Lower lobe of right lung (tissue), 2 donors: ENCODE measurements at regions not wholly inside any gene's neighbourhood (a gene's known extent, or its start where the extent isn't known, plus 50 kb on each side); places are given as distances from the start of the nearest gene placed in this dataset.

Source experiments
- ATAC-seq, 2 donors: fragments of 200-7000 bp; cut with Tn5 transposase; one replicate each; pipeline ENCODE4 v1.9.1; 2020 to 2022; ENCODE audit warnings: mild to moderate bottlenecking in 2 of 2, moderate library complexity in 2 of 2
- DNase-seq: peaks from one replicate; pipeline ENCODE4 v3.0.0-alpha.2; 2020
- H3K27ac ChIP-seq: fragments of 200-600 bp; one replicate; pipeline ENCODE4 v1.8.0; 2022
- H3K27me3 ChIP-seq: fragments of 200-600 bp; one replicate; pipeline ENCODE4 v1.8.0; 2022; ENCODE audit warnings: low read depth
- H3K36me3 ChIP-seq: fragments of 200-600 bp; one replicate; pipeline ENCODE4 v1.8.0; 2022; ENCODE audit warnings: mild to moderate bottlenecking
- H3K4me1 ChIP-seq: fragments of 200-600 bp; one replicate; pipeline ENCODE4 v1.8.0; 2022
- H3K4me3 ChIP-seq: fragments of 200-600 bp; one replicate; pipeline ENCODE4 v1.8.0; 2022; ENCODE audit warnings: mild to moderate bottlenecking
- H3K9me3 ChIP-seq: fragments of 200-600 bp; one replicate; pipeline ENCODE4 v1.8.0; 2022
- intact Hi-C: fragments of 100-400 bp; cut with DNase I; formaldehyde crosslinking; loops from one replicate; pipeline ENCODE4 v1.11.0; 2022
- TF ChIP-seq, protein P1 (sequence below): fragments of 200-600 bp; IDR thresholded peaks from one replicate; pipeline ENCODE4 v1.8.0; 2022; ENCODE audit warnings: antibody characterized with exemption, mild to moderate bottlenecking
- donor health status: DM: no; HTN: yes; CAD: no; lungs with severe emphysema.

DNA sequence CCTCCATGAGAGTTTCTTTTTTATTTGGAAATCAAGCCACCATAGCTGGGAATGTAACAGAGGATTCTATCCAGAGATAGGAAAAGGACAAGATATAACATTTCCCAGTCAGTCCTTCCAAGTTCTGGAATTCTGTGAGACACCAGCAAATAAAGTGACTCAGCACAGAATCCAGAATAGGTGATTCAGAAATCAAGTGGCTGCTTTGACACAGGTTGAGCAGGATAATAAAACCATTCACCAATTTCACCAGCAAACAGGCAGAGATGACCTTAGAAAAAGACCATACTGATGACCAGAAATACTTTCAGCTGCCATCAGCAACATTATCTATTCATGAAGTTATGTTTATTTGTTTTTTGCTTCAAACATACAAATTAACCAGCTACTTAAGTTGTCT is 491.5 kb upstream of the TUSC1 start:
- ATAC-seq: no peak
- Histone ChIP-seq H3K36me3 (no peaks in the 10 kb centered on the region), H3K4me1 (no peaks in the 10 kb centered on the region), H3K27ac (no peak overlapping the region), H3K9me3 (no peaks in the 10 kb centered on the region), H3K4me3 (no peak overlapping the region), H3K27me3 (no peaks in the 10 kb centered on the region)
- DNase-seq: no peak
- intact Hi-C loops: no loop called here
- TF ChIP-seq, protein P1, sequence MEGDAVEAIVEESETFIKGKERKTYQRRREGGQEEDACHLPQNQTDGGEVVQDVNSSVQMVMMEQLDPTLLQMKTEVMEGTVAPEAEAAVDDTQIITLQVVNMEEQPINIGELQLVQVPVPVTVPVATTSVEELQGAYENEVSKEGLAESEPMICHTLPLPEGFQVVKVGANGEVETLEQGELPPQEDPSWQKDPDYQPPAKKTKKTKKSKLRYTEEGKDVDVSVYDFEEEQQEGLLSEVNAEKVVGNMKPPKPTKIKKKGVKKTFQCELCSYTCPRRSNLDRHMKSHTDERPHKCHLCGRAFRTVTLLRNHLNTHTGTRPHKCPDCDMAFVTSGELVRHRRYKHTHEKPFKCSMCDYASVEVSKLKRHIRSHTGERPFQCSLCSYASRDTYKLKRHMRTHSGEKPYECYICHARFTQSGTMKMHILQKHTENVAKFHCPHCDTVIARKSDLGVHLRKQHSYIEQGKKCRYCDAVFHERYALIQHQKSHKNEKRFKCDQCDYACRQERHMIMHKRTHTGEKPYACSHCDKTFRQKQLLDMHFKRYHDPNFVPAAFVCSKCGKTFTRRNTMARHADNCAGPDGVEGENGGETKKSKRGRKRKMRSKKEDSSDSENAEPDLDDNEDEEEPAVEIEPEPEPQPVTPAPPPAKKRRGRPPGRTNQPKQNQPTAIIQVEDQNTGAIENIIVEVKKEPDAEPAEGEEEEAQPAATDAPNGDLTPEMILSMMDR: no peak

DNA sequence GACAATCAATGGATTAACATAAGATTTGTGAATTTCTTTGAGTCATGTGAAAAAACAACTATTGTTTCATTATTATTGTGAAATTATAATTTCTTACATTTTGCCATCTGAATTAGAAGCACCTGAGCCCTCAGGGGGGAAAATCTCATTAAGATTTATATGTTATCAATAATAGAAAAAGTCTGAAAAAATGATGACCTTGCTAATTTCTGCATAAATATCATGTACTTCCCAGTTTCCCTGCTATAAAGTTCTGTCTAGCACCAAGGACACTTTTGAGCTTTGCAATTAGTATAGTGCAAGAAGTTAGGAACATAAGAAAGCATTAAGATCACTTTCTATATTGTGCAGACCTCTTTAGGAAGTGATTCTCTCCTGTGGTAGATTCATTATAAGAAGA is 488.3 kb upstream of the TUSC1 start:
- Histone ChIP-seq H3K27ac (no peak overlapping the region), H3K9me3 (no peaks in the 10 kb centered on the region), H3K4me1 (no peaks in the 10 kb centered on the region), H3K27me3 (no peaks in the 10 kb centered on the region), H3K36me3 (no peaks in the 10 kb centered on the region), H3K4me3 (no peak overlapping the region)
- ATAC-seq (no peak), DNase-seq (no peak)
- TF ChIP-seq, protein P1: no peak
- intact Hi-C loops: no loop called here

DNA sequence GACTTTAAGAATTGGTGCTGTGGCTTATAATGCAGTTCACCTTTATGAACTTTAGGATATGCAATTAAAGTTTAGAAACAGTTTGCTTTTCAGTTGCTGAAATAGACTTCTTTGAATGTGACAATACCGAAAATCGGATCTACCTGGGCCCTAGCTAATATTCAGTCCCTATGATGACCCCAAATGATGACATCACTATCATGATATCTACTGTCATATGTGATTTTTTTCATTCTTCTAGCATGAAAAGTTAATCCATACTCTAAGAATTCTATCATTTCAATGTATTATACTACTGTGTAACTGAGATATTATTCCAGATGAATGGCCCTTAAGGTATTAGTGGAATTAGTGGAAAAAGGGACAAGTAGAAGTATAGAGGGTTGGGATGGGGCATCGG is 487.2 kb upstream of the TUSC1 start:
- Histone ChIP-seq H3K4me3 (no peak overlapping the region), H3K27ac (no peak overlapping the region), H3K9me3 (no peaks in the 10 kb centered on the region), H3K27me3 (no peaks in the 10 kb centered on the region), H3K36me3 (no peaks in the 10 kb centered on the region), H3K4me1 (no peaks in the 10 kb centered on the region)
- DNase-seq (no peak), ATAC-seq (no peak)
- TF ChIP-seq, protein P1: no peak
- intact Hi-C loops: no loop called here

DNA sequence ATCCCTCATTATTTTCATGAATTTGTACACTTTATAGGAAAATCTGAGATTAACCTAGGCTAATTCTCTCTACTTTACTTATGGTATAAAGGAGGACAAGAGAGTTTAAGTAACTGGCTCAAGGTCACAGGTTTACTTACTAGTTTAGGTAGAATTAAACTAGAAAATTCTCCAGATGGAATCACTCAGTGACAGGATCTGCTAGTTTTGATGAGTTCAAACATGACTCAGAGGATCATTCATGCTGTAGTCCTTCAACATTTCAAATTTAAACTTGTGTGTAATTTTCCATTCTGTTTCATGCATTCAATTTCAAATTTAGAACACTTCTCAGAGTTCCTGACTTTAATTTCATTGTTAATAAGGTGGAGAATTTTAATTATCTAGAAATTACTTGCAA is 485.7 kb upstream of the TUSC1 start:
- DNase-seq (no peak), ATAC-seq (no peak)
- intact Hi-C loops: no loop called here
- H3K27me3 ChIP-seq: no peaks in the 10 kb centered on the region
- no peak overlapping the region for H3K4me3 ChIP-seq
- no peak overlapping the region for H3K27ac ChIP-seq
- no peaks in the 10 kb centered on the region for H3K9me3 ChIP-seq
- no peaks in the 10 kb centered on the region for H3K4me1 ChIP-seq
- H3K36me3 ChIP-seq: no peaks in the 10 kb centered on the region
- TF ChIP-seq, protein P1: no peak

DNA sequence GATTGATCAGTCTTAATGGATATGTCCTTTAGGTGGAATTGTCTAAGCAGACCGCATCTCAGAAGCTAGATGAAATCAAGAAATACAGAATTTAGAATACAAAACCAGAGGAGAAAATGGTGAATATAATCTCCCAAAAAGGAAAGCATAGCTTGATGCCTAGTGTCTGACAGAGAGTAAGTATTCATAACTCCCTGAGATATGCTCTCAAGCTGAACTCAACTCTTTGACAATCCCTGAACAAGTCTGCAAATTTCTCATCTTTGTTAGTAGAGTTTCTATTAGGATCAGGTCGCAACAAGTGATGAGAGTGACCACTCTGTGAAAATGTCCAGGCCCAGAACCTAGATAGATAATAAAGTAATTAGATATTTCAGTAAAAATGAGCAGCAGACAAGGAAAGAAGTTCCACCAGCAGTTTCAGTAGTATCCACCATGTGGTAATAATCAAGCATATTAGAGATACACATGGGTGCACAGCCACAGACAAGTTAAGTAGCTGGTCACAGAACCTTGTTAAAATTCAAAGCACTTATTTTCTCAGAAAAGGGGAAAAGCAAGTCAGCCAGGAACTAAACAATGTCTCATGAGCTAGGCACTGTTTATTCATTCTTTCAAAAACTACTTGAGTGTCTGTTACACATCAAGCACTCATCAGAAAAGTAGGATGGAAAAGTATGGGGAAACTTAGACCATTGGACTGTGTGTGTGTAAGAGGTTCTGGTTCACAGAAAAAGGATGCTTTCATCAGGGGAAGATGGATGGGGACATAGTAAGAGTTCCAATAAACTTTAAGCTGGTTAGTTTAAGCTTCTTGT is 481.5 kb upstream of the TUSC1 start:
- H3K27me3 ChIP-seq: no peaks in the 10 kb centered on the region
- H3K9me3 ChIP-seq: no peaks in the 10 kb centered on the region
- TF ChIP-seq, protein P1: no peak
- intact Hi-C loops: no loop called here
- DNase-seq: no peak
- H3K27ac ChIP-seq: no peak overlapping the region
- H3K36me3 ChIP-seq: no peaks in the 10 kb centered on the region
- H3K4me3 ChIP-seq: no peak overlapping the region
- no peak for ATAC-seq
- H3K4me1 ChIP-seq: no peaks in the 10 kb centered on the region
